Stimulated activated CD4-positive, alpha-beta T cell treated with anti-CD3 and anti-CD28 coated beads, Interleukin-4, amount 100 ng/mL, for 48 hours (primary cell): ENCODE measurements at regions not wholly inside any gene's neighbourhood (a gene's known extent, or its start where the extent isn't known, plus 50 kb on each side); places are given as distances from the start of the nearest gene placed in this dataset.
"Not testable (repeated sequence)": the region's sequence is repeated elsewhere in the genome, so short reads cannot be mapped to it uniquely, and the experiment has no call there.

Source experiments
- DNase-seq, 2 donors: peaks; one replicate each; pipeline ENCODE4 v3.0.0-alpha.2; 2020; ENCODE audit warnings: low read depth in 2 of 2

DNA sequence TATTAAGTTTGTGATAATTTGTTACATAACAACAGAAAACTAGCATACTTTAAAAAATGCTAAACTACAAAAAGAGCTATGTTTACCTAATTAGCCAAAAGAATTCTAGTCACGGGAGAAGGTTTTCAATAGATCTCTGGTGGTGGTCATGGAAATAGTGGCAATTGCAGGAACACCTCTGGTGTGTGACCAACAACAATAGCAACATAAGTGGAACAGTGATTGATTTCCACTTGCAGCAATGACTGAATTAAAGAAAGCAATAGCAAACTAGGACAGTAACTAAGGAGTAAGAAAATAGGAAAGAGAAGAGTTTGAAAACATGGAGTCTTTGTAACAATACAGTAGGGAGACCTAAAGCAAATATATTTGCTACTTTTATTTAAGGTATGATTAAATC, 171.3 kb upstream of the ADGRL4 start:
- no peak for DNase-seq

DNA sequence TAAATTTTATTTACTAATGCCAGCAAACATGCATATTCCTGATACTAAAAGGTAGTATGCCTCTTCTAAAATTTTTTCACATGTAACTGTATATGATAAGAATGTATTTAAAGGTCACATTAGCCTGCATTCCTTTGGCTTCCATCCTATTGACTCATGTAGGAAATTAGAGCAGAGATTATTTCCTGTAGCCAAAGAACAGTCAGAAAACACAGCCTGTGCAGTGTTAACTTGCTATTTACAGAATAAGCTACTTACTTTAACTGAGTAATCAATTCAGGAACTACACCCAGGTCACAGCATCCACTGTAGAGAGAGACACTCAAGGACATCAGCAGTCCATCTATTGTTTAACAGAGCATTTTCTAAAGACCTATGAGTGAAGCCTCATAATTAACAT, 154.5 kb upstream of the ADGRL4 start:
- no peak for DNase-seq

DNA sequence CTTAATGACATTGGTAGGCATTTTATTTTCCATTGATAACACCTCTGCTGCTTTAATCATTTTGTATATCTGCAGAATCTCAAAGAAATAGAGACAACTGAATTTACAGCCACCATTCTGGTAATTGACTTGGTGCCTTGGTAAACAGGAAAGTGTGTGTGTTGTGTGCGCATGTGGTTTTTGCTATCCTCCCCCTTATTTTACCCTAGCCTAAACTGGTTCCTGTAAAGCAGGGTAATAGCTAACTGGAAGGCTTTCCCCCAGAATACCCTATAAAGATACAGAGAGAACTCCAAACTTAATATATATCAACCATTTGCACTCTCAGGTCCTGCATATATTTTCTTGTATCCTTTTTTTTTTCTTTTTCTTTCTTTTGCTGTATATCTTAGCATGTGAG, 149.5 kb upstream of the ADGRL4 start:
- no peak for DNase-seq

DNA sequence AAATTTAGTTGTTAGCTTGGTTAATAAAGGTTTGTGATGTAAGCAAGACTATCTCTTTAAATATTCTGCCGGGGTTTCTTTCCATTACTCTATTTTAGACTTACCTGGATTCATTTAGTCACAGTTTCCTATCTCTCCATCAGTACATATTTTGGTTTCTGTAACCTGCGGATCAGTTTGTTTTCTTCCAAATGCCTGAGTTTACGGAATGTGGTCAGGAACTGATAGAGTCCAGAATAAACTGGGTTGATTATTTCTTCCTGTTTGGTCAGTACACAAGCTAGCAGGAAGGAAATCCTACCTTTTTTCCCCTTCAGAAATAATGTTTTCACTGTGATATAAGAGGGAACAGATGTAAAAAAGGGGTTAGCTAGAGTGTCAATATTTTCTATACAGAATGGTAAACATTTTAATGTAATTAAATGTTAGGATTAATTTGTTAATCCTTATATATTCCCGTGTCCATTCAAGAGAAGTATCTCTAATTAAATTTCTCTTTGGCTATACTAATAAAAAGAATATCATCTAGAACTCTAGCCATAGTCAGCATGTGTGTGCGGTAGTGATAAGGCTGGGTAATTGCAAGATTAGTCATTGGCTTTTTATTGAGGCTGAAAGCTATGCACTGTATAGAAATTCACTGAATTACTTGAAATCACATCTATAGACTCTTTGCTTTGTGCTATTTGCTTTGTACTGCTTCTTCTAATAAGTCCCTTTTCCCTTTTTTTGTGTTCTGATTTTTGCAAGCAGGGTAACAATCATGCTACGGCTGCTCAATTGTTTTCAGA, 144.7 kb upstream of the ADGRL4 start:
- DNase-seq = no peak

DNA sequence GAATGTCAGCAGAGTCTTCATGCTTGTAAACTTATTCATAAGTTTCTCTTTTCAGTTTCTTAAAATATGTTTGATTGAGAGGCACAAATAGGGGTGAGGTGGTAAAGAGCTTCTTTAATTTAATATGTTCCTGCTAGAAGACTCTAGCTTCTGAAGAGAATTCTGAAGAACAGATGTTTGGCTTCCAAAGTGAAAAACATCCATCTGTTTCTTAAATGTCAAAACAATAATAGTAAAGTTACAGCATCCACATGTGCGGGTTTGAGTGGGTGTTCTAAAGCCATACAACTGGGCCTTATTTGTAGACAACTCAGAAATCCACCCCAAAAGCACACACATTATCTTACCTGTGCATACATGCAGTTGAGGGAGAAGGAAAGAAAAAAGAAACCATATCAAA, 144.0 kb upstream of the ADGRL4 start:
- no peak for DNase-seq

DNA sequence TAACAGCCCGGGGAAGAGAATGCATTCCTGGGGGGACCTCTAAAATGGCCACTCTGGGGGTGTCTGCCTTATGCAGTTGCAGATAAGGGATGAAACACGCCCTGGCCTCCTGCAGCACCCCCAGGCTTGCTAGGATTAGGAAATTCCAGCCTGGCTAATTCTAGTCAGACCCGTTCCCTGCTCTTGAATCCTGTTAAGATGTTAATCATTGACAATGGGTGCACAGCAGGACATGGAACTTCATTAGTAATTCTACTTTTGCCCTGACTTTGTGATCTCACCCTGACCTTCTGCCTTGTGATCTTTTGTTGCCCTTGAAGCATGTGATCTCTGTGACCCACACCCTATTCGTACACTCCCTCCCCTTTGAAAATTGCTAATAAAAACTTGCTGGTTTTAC, 131.7 kb upstream of the ADGRL4 start:
- not testable (repeated sequence) for DNase-seq

DNA sequence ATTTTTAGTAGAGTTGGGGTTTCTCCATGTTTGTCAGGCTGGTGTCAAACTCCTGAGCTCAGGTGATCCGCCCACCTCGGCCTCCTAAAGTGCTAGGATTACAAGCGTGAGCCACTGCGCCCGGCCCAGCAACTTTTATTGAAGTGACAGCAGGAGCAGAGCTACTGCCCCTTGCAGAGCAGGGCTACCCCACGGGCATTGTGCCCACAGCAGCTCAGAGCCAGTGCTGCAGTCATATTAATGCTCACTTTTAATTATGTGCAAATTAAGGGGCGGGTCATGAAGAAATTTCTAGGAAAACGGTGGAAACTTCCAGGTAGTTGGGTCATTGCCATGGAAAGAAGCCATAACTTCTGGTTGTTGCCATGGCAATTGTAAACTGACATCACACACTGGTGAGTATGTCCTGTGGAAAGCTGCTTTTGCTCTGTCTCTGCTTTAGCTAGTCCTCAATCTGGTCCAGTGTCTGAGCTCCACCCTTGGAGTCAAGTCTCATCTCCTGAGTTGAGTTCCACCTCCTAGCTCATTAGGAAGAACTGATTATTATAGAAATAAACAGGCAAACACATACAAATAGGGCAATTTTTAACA, 127.3 kb upstream of the ADGRL4 start:
- no peak for DNase-seq

DNA sequence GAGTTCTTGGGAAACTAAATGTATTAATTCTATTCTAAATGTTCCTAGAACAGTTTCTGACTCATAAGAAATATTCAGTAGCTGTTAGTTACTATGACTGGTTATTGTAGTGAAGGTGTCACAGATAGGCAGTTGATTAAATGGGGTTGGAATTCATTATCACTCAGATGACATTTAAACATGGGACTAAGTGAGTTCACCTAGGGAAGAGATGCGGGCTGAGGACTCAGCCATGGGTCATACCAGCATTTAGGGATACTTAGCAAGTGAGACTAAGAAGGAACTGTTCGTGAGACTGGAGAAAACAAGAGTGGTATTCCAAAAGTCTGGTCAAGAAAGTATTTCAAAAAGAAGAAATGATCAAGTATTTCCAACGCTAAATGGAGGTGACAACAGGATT, 125.1 kb upstream of the ADGRL4 start:
- no peak for DNase-seq

DNA sequence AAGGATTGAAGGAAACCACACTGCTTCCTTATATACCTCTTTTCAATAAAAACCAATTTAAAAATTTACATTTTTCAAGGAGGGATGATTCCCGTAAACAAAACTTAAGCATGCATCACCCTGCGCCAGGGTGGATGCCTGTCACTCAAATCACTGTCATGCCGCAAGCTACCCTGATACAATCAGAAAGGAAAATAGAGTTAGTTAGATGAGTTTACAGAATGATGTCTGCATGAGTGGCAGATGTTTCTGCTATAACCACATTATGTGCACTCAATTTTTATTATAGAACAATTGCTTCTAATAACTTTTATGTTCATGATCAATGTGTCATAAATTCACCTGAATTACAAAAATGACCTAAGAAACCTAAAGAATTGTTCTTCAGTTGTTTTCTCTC, 123.4 kb upstream of the ADGRL4 start:
- DNase-seq = no peak

DNA sequence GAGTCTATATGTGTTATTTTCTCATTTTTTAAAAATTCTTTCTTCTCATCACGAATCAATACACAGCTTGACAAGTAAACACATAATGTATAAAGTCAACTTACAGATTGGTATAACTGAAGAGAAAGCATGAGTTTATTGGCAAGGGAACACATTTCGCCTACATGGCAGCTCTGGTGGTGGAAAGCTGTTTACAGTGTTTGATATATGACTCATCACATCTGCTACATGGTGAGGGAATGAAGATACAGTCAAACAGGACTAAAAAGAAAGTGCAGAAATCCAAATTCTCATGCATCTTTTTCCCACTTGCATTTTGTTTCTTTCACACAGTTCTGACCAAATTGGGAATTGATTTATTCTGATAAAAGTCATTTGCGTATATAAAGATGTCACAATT, 122.2 kb upstream of the ADGRL4 start:
- DNase-seq = no peak

DNA sequence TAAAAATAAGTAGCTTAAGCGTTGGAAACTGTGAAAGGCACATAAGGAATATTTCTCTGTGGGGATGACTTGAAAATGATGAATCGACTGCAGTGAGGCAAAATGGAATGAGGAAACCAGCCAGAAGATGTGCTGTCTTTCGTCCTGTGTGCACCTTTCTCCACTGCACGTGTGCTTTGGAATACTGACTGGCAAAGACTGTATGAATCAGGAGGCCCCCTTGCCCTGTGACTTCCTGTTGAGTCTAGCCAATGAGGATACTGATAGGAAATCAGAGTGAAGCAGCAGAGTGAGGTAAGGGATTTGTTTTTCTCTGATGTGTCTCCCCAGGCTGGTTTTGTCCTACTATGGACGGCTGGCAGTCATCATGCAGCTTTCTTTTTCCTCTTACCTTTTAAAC, 118.2 kb upstream of the ADGRL4 start:
- DNase-seq = no peak

DNA sequence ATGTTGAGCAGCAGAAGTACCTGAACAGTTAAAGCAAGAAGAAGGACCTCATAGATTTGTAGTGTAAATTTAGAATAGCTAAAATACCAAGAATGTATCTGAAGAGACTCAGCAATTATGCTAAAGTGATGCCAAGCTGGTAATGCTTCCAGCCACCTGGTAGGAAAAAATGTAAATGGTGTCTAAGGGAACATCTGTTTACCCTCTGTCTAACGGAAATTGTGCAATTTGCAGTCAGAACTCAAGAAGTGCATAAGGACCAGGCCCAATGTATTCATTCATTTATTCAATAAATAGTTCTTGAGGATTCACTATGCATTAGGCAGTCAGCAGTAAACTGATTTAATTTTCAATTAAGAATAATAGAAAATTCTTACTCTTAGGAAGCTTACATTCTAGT, 116.0 kb upstream of the ADGRL4 start:
- DNase-seq = no peak

DNA sequence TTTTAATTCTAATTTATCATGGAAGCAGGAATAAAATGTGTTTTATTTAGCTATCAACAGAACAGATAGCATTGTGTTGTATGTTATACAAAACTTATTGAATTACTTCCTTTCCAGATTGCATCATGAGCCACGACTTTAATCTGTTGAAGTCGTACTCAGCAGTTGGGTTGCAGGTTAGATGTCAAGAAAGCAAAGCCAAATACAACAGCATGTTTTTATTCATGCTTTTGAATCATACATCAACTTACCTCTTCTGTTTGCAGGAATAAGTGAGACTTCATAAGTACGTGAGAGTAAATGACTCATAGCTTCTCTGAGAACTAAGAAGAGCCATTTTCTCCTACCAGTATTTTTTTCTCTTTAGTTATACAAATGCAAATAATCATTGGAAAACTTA, 110.8 kb upstream of the ADGRL4 start:
- DNase-seq = no peak

DNA sequence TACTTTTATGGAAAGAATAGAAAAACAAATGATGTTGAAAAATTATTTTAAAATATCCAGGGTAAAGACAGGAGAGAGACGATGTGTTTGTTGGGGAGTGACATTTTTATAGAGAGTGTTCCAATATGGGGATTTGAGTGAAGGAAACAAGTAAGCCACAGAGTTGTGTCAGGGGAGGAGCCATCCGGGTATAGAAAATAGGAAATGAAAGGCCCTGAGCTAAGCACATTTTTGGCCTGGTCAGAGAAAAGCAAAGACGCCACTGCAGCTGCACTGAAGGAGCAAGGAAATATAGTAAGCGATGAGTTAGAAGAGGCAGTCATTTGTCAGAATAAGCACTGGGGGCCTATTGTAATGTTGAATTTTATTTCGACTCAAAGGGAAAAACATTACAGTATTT, 107.3 kb upstream of the ADGRL4 start:
- DNase-seq = no peak

DNA sequence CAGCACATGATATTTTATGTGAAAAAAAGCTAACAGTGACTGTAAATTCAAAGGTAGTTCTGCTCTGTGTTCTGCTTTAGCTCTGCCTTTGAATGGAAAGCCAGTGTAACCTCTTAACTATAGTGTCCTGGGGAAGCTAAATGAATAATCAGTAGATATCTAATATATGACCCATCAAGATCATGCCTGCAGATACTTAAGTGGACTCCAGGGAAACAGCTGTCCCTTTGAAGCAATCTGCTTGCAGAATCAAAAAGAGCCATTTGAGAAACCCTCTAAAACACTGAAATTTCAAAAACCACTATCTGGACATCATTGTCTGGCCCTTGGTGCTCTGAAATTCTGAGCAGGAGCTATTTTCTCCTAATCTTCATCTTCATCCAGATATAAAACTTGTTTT, 104.2 kb upstream of the ADGRL4 start:
- DNase-seq = no peak

DNA sequence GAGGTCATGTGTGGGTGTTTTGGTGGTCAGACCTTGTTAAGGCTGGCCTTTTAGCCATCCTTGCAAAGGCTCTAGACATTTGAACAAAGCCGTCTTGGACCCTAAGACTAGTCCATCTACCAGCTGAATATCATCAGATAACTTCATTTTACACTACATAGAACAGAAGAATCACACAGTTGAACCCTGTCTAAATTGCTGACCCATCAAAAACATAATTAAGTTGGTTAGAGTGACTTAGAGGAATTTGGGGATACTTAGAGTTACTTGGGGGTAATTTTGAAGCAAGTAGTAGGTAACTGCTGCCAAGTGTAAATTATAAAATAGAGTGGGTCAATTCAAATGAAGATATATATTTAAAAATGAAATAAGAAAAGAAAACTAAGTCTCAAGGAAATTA, 102.9 kb upstream of the ADGRL4 start:
- no peak for DNase-seq

DNA sequence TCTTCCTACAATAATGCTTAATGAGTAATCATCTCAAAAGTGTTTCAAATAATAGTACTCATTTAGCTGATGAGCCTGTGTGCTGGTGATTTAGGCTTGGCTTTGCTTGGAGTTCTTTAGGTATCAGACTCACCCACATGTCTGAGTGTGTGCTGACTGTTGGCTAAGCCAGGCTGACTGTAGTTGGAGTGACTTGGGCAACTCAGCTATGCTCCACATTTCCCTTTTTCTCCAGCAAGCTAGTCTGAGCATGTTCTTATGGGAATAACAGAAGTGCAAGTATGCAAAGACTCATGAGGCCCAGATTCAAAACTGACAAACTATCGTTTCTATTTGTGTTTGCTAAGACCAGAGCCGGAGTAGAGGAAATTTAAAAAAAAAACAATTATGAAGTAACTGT, 99.0 kb upstream of the ADGRL4 start:
- DNase-seq = no peak

DNA sequence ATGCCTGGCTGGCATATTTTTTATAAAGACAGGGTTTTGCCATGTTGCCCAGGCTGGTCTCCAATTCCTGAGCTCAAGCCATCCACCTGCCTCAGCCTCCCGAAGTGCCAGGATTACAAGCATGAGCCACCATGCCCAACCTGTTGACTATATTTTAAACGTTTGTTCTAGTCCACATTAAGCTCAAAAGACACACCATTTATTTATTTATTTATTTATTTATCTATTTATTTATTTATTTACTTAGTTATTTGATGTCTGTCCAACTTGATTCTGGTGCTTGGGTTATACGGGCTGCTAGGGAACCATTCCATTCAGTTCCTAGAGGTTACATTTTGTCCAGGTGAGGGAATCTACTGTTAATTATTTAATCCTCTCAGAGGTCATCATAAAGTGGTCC, 98.1 kb upstream of the ADGRL4 start:
- DNase-seq = no peak

DNA sequence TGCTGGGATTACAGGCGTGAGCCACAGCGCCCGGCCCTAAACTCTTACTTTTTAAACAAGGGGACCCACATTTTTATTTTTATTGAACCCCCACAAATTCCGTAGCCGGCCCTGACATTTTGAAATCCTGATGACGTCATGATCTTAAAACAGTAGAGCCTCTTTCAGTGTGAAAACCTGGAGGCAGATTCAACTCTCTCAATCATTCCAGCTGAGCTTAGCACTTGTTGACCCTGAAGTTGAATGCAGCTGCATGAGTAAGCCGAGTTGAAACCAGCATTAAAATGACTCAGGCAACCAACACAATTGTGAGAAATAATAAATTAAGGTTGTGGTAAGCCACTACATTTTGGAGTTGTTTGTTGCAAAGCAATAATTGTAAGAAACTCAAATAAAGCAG, 93.9 kb upstream of the ADGRL4 start:
- no peak for DNase-seq

DNA sequence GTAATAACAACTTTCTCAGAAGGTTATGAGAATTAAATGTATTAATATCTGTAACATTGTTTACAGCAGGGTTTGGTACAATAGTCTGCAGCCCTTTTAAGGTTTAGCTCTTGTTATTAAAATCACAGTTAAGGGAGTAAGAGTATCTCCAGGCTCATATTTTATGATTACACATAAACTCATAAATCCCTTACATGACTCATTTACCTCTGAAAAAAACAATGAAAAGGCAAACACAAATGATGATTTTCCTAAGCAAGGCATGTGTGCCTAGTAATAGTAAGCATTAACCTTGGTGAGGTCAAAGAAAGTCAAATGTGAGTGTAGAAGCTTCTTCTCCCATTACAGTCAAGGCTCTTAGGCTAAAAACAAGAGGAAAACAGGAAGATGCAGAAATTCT, 84.5 kb upstream of the ADGRL4 start:
- no peak for DNase-seq

DNA sequence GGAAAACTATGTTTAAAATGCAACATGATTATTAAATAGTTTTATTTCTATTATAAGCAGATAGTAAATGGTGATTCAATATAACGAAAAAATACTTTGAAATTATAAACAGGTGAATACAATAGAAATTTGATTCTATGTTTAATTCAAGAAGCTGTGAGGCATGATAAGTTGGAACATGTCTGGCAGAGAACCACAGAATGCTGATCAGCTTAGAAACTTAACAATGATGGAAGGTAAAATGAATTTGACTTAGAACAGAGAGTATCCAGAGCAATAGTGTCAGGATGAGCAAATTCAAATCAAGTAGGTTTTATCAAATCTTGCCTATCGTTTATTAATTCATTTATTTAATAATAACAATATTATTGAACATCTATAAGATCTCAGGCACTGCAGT, 83.4 kb upstream of the ADGRL4 start:
- no peak for DNase-seq

DNA sequence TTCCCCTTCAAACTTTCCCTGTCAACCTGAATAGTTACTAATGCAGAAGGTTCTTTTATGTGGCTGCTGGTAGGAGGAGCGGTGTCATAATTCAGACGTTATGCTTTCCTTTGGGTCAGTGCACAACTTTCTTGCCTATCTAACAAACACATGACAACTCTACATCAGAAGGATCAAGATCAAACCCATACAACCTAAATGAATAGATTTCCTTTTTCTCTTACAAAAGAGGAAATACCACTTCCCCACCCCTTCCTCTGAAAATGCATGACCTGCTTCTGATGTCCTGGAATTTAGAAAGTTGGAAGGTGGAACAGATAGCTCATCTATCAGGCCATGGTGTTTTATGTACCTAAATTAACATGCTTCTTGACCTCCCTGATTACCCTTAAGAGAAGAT, 75.7 kb upstream of the ADGRL4 start:
- no peak for DNase-seq

DNA sequence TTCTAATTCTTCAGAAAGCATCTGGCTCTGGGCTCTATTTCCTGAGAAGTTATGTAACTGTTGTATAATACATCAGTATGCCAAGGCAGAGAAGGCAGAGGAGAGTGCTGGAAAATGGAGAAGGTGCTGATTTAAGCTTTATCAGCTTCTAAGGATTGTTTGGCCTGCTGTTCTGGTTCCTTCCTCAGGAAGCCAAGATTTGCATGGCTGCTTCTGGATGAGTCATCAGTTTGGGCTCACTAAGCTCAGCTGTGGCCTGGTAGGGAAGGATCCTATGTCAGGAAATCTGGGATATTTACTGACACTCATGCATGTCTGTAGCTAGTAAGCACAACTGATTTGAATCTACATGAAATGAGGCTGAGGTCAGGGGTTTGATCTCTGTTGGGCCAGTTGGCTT, 73.2 kb upstream of the ADGRL4 start:
- no peak for DNase-seq

DNA sequence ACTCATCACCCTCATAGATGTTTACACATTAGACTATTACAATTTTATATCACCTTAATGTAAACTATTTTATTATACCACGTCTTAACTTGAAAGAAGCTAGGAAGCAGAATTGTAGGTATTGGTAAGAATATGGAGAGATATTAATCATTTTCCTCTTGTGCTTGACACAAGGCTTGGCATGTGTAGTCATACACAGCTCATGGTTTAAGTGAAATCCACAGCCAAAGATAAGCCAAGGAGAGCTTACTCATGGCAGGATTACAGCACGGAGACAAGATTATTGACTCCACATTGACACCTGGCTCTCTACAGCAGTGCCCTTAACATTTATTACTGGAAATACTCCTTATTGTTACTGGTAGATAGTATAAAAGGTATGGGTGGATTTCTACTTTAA, 68.4 kb upstream of the ADGRL4 start:
- DNase-seq = no peak
